ENCODE measurements at regions not wholly inside any gene's neighbourhood (a gene's known extent, or its start where the extent isn't known, plus 50 kb on each side); places are given as distances from the start of the nearest gene placed in this dataset.

DNA sequence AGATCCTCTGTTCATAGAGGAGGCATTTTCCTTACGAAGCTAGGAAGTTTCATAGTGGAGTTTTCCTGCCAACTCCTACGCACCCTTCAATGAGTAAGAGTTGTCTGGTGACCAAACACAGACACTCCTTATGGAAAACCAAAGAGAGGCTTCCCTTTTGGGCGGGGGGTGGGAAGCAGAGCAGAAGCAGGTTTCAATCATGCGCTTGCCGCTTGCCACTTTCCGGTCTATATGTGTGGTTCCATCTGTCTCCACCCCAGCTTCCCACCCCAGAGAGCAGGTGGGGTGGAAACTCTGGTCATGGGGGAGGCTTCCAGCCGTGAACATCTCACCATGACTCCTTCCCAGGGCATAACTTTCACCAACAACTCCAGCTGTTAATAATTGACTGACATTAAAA is 68.8 kb upstream of the GRB10 start:
- TF ChIP-seq, protein P1, sequence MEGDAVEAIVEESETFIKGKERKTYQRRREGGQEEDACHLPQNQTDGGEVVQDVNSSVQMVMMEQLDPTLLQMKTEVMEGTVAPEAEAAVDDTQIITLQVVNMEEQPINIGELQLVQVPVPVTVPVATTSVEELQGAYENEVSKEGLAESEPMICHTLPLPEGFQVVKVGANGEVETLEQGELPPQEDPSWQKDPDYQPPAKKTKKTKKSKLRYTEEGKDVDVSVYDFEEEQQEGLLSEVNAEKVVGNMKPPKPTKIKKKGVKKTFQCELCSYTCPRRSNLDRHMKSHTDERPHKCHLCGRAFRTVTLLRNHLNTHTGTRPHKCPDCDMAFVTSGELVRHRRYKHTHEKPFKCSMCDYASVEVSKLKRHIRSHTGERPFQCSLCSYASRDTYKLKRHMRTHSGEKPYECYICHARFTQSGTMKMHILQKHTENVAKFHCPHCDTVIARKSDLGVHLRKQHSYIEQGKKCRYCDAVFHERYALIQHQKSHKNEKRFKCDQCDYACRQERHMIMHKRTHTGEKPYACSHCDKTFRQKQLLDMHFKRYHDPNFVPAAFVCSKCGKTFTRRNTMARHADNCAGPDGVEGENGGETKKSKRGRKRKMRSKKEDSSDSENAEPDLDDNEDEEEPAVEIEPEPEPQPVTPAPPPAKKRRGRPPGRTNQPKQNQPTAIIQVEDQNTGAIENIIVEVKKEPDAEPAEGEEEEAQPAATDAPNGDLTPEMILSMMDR (conservative IDR thresholded peaks at IDR 0.05; ENCODE audit: low read depth, low read length) = no peak
- TF ChIP-seq EZH2 (IDR thresholded peaks at IDR 0.05; ENCODE audit: borderline replicate concordance, low read depth, low read length, poor library complexity, severe bottlenecking) = no peak
